Testis (tissue), 2 donors: ENCODE measurements at regions not wholly inside any gene's neighbourhood (a gene's known extent, or its start where the extent isn't known, plus 50 kb on each side); places are given as distances from the start of the nearest gene placed in this dataset.

Source experiments
- CTCF ChIP-seq, 3 experiments: fragments of 450-650 bp in 2 of 3; fragments of 200-600 bp in 1 of 3; sonication (generic) in 1 of 3; IDR thresholded peaks; one replicate each; pipeline ENCODE4 v1.5.1; 2016 to 2019; ENCODE audit warnings: antibody characterized with exemption in 3 of 3, mild to moderate bottlenecking in 2 of 3, moderate library complexity in 1 of 3
- POLR2A ChIP-seq: fragments of 450-650 bp; IDR thresholded peaks from one replicate; pipeline ENCODE4 v1.6.1; 2017; ENCODE audit warnings: antibody characterized with exemption, mild to moderate bottlenecking, moderate library complexity

GRCh38 chr3:95394286-95394685 lies 1331.4 kb downstream of the NSUN3 start:
- TF ChIP-seq CTCF (IDR thresholded peaks at IDR 0.05) (no peak), POLR2A (no peak)
